ENCODE measurements at regions not wholly inside any gene's neighbourhood (a gene's known extent, or its start where the extent isn't known, plus 50 kb on each side); places are given as distances from the start of the nearest gene placed in this dataset.

DNA sequence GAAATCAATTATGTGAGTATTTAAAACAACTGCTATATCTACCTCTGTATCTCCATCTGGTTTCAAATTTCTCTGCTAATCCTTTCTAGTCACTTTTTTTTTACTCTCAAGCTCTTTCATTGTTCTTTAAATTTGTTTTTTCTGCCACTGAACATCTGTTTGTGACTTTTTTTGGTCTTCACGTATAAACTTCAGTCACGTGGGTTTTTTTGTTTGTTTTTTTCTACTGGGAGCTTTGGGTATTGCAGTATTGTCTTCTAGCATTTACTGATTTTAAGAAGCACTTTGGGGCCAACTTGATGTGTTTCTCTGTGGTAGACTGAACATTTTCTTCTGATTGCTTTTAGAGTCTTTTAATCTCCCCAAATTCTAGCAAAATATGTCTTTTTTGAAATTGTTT, 262.6 kb upstream of the RXFP2 start:
- H3K14ac ChIP-seq (ENCODE audit: insufficient read length) = no peak overlapping the region
- no peak overlapping the region for H2AK5ac ChIP-seq (ENCODE audit: low read depth, low read length)
- no peak overlapping the region for H3K23ac ChIP-seq (ENCODE audit: insufficient read length)
- no peak overlapping the region for H4K5ac ChIP-seq (ENCODE audit: insufficient read length, low read depth, low read length)
- DNase-seq (ENCODE audit: low read depth in 1 of 2, low spot score in 2 of 2) (no peak), FAIRE-seq (peak; percentile 19)
- H2BK12ac ChIP-seq (ENCODE audit: low read depth, low read length) = no peak overlapping the region
- H3K4me3 ChIP-seq (ENCODE audit: extremely low read depth in 1 of 4, insufficient read depth in 2 of 4, low read depth in 3 of 4, low read length in 4 of 4) = no peak overlapping the region
- H3K4me2 ChIP-seq (ENCODE audit: insufficient read depth in 1 of 2, low read depth in 2 of 2, low read length in 2 of 2) = no peak overlapping the region
- no peak overlapping the region for H4K8ac ChIP-seq (ENCODE audit: extremely low read depth, insufficient read depth, low read length)
- no peak overlapping the region for H3K27ac ChIP-seq (ENCODE audit: low read depth, low read length)
- no peak overlapping the region for H2BK15ac ChIP-seq (ENCODE audit: low read length)
- CTCF ChIA-PET (ENCODE audit: partially characterized antibody) = interaction anchor here (0.8 to 1.2 kb wide), 2 partner anchors 9 to 12 kb away, joined by 3 read pairs; no protein-coding TSS in a partner anchor
- no peaks in the 10 kb centered on the region for H3K36me3 ChIP-seq (ENCODE audit: control insufficient read depth in 2 of 4, insufficient read depth in 4 of 4, low read length in 3 of 4)
- H3K18ac ChIP-seq (ENCODE audit: extremely low read depth, low read length) = no peak overlapping the region
- H3K56ac ChIP-seq (replicated peaks; ENCODE audit: insufficient read length, low read depth, low read length) = no peak overlapping the region
- no peaks in the 10 kb centered on the region for H3K9me3 ChIP-seq (ENCODE audit: insufficient read depth in 2 of 2, low read depth in 1 of 2, low read length in 1 of 2)
- H3K9ac ChIP-seq (replicated peaks in 1 of 4; ENCODE audit: extremely low read depth in 1 of 4, low read depth in 3 of 4, low read length in 3 of 4) = no peak overlapping the region
- H2AFZ ChIP-seq (ENCODE audit: low read length) = no peak overlapping the region; the same call in 1 of the 2 replicates
- peaks cover 0 to 2% (median 0%) of the 10 kb centered on the region in 4 experiments; a peak in 1 of 7 replicates for H3K4me1 ChIP-seq (replicated peaks in 1 of 4; ENCODE audit: control insufficient read depth in 3 of 4, insufficient read depth in 4 of 4, low read length in 3 of 4)
- H3K79me1 ChIP-seq (ENCODE audit: low read depth, low read length) = no peaks in the 10 kb centered on the region
- POLR2A ChIA-PET (ENCODE audit: partially characterized antibody) = no interaction called here
- H3K79me2 ChIP-seq (ENCODE audit: control insufficient read depth in 1 of 2, insufficient read depth in 2 of 2, low read length in 2 of 2) = no peaks in the 10 kb centered on the region
- no peak overlapping the region for H2BK5ac ChIP-seq (ENCODE audit: low read depth, low read length)
- no peak overlapping the region for H3K4ac ChIP-seq (replicated peaks; ENCODE audit: insufficient read length, low read depth, low read length)
- no peak overlapping the region for H4K91ac ChIP-seq (replicated peaks; ENCODE audit: insufficient read length, low read length)
- no peak overlapping the region for H2BK120ac ChIP-seq (replicated peaks; ENCODE audit: low read depth, low read length)
- H3K23me2 ChIP-seq (ENCODE audit: low read depth, low read length) = no peaks in the 10 kb centered on the region
- no peaks in the 10 kb centered on the region for H4K20me1 ChIP-seq (replicated peaks in 1 of 2; ENCODE audit: control insufficient read depth in 1 of 2, insufficient read depth in 2 of 2, low read length in 2 of 2)
- 33% methylated on average over 2 of the region's 2 CpGs; no CpG with 5 or more reads in 1 of the 2 experiments for WGBS, 2 experiments (ENCODE audit: extremely low coverage in 1 of 2, insufficient coverage in 1 of 2, insufficient read length in 1 of 2, insufficient replicate concordance in 2 of 2, low coverage in 1 of 2, low lambda C conversion rate in 2 of 2, missing lambda C conversion rate in 1 of 2)
- H2BK20ac ChIP-seq (ENCODE audit: low read length) = no peak overlapping the region
- no peaks in the 10 kb centered on the region for H3K27me3 ChIP-seq (replicated peaks in 1 of 4; ENCODE audit: control insufficient read depth in 3 of 4, extremely low read depth in 1 of 4, insufficient read depth in 3 of 4, low read length in 3 of 4)
- TF ChIP-seq BACH1 (IDR thresholded peaks at IDR 0.05; ENCODE audit: low read length) (no peak), RAD21 (IDR thresholded peaks at IDR 0.05 in 1 of 2, conservative IDR thresholded peaks at IDR 0.05 in 1 of 2; ENCODE audit: low read depth in 2 of 2, low read length in 2 of 2) (no peak), ASH2L (IDR thresholded peaks at IDR 0.05; ENCODE audit: low read length) (no peak), POU5F1 (IDR thresholded peaks at IDR 0.05; ENCODE audit: low read depth, low read length) (no peak), CBX5 (IDR thresholded peaks at IDR 0.05; ENCODE audit: low read depth, low read length) (no peak), SAP30 (IDR thresholded peaks at IDR 0.05; ENCODE audit: insufficient read depth, insufficient replicate concordance, low read length) (no peak), MAFK (IDR thresholded peaks at IDR 0.05; ENCODE audit: low read depth, low read length) (no peak), FOSL1 (IDR thresholded peaks at IDR 0.05; ENCODE audit: insufficient read depth, low read depth, low read length) (no peak), BRCA1 (IDR thresholded peaks at IDR 0.05; ENCODE audit: low read depth, low read length) (no peak), ATF3 (IDR thresholded peaks at IDR 0.05; ENCODE audit: insufficient read depth, low read depth, low read length) (no peak), SIX5 (IDR thresholded peaks at IDR 0.05; ENCODE audit: low read depth, low read length) (no peak), GTF2F1 (IDR thresholded peaks at IDR 0.05; ENCODE audit: borderline replicate concordance, low read depth, low read length) (no peak), BCL11A (IDR thresholded peaks at IDR 0.05; ENCODE audit: low read depth in 2 of 2, low read length in 2 of 2) (no peak), SIRT6 (IDR thresholded peaks at IDR 0.05; ENCODE audit: low read length) (no peak), SIN3A (conservative IDR thresholded peaks at IDR 0.05 in 1 of 2, IDR thresholded peaks at IDR 0.05 in 1 of 2; ENCODE audit: low read depth in 1 of 2, low read length in 2 of 2) (no peak)
